ENCODE measurements at regions not wholly inside any gene's neighbourhood (a gene's known extent, or its start where the extent isn't known, plus 50 kb on each side); places are given as distances from the start of the nearest gene placed in this dataset.

- TF ChIP-seq EP300 (IDR thresholded peaks at IDR 0.05; ENCODE audit: borderline replicate concordance): no peak
- TF ChIP-seq, protein P1, sequence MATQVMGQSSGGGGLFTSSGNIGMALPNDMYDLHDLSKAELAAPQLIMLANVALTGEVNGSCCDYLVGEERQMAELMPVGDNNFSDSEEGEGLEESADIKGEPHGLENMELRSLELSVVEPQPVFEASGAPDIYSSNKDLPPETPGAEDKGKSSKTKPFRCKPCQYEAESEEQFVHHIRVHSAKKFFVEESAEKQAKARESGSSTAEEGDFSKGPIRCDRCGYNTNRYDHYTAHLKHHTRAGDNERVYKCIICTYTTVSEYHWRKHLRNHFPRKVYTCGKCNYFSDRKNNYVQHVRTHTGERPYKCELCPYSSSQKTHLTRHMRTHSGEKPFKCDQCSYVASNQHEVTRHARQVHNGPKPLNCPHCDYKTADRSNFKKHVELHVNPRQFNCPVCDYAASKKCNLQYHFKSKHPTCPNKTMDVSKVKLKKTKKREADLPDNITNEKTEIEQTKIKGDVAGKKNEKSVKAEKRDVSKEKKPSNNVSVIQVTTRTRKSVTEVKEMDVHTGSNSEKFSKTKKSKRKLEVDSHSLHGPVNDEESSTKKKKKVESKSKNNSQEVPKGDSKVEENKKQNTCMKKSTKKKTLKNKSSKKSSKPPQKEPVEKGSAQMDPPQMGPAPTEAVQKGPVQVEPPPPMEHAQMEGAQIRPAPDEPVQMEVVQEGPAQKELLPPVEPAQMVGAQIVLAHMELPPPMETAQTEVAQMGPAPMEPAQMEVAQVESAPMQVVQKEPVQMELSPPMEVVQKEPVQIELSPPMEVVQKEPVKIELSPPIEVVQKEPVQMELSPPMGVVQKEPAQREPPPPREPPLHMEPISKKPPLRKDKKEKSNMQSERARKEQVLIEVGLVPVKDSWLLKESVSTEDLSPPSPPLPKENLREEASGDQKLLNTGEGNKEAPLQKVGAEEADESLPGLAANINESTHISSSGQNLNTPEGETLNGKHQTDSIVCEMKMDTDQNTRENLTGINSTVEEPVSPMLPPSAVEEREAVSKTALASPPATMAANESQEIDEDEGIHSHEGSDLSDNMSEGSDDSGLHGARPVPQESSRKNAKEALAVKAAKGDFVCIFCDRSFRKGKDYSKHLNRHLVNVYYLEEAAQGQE (IDR thresholded peaks at IDR 0.05; ENCODE audit: low read depth): no peak
- no peak for TF ChIP-seq EGR1 (IDR thresholded peaks at IDR 0.05)
- TF ChIP-seq, protein P2, sequence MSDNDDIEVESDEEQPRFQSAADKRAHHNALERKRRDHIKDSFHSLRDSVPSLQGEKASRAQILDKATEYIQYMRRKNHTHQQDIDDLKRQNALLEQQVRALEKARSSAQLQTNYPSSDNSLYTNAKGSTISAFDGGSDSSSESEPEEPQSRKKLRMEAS (IDR thresholded peaks at IDR 0.05): no peak
- TF ChIP-seq NFIC (IDR thresholded peaks at IDR 0.05): no peak
- no peak for TF ChIP-seq TAF1 (IDR thresholded peaks at IDR 0.05; ENCODE audit: low read depth)
- no peak for TF ChIP-seq CEBPB (IDR thresholded peaks at IDR 0.05)
- TF ChIP-seq, protein P3, sequence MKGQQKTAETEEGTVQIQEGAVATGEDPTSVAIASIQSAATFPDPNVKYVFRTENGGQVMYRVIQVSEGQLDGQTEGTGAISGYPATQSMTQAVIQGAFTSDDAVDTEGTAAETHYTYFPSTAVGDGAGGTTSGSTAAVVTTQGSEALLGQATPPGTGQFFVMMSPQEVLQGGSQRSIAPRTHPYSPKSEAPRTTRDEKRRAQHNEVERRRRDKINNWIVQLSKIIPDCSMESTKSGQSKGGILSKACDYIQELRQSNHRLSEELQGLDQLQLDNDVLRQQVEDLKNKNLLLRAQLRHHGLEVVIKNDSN (IDR thresholded peaks at IDR 0.05): no peak
- TF ChIP-seq YY1 (IDR thresholded peaks at IDR 0.05; ENCODE audit: low read depth): no peak
- no peak for TF ChIP-seq TEAD4 (IDR thresholded peaks at IDR 0.05)
- no peak for TF ChIP-seq RAD21 (IDR thresholded peaks at IDR 0.05; ENCODE audit: low read depth)
These were observed 874.3 kb upstream of the EEF2KMT start for GRCh38 chr16:5971924-5972323.

All from Ishikawa (cell line).